NCI-H1930 (cell line): ENCODE measurements at regions not wholly inside any gene's neighbourhood (a gene's known extent, or its start where the extent isn't known, plus 50 kb on each side); places are given as distances from the start of the nearest gene placed in this dataset.
"Not testable (repeated sequence)": the region's sequence is repeated elsewhere in the genome, so short reads cannot be mapped to it uniquely, and the experiment has no call there.

ENCODE experiments used
- DNase-seq, 2 experiments: peaks; one replicate each; lab custom pipeline; 2025; lab: John Stamatoyannopoulos, UW

GRCh38 chr1:201728731-201729130 is 100.2 kb upstream of the IPO9 start:
- DNase-seq, result no peak

GRCh38 chr1:201729973-201730608 is 98.9 kb upstream of the IPO9 start:
- DNase-seq, result no peak

- no peak for DNase-seq
Measured at GRCh38 chr1:201730611-201731010, 98.3 kb upstream of the IPO9 start.

- DNase-seq, result no peak
Measured at GRCh38 chr1:201731142-201731541, 97.8 kb upstream of the IPO9 start.

- DNase-seq, result no peak
Measured at GRCh38 chr1:201731592-201731991, 97.4 kb upstream of the IPO9 start.

- no peak for DNase-seq
Measured at GRCh38 chr1:201732351-201732750, 96.6 kb upstream of the IPO9 start.

GRCh38 chr1:201734221-201734620 is 94.7 kb upstream of the IPO9 start:
- not testable (repeated sequence) for DNase-seq

- no peak for DNase-seq
Measured at GRCh38 chr1:201734786-201735185, 94.2 kb upstream of the IPO9 start.

GRCh38 chr1:201736707-201737320 is 92.1 kb upstream of the IPO9 start:
- DNase-seq, result no peak

- DNase-seq, result no peak
Measured at GRCh38 chr1:201737352-201738060, 91.5 kb upstream of the IPO9 start.

- no peak for DNase-seq
Measured at GRCh38 chr1:201739080-201739479, 89.9 kb upstream of the IPO9 start.

- peak; percentile 27 to 34 for DNase-seq
Measured at GRCh38 chr1:201739492-201740085, 89.4 kb upstream of the IPO9 start.

- no peak for DNase-seq
Measured at GRCh38 chr1:201740086-201740541, 88.8 kb upstream of the IPO9 start.

GRCh38 chr1:201740670-201741111 is 88.3 kb upstream of the IPO9 start:
- DNase-seq, result no peak

GRCh38 chr1:201741763-201742342 is 87.1 kb upstream of the IPO9 start:
- DNase-seq, result no peak

- no peak for DNase-seq
Measured at GRCh38 chr1:201742476-201742875, 86.5 kb upstream of the IPO9 start.

- DNase-seq, result no peak
Measured at GRCh38 chr1:201742955-201743805, 85.8 kb upstream of the IPO9 start.

- no peak for DNase-seq
Measured at GRCh38 chr1:201745023-201745422, 83.9 kb upstream of the IPO9 start.

- DNase-seq, result no peak
Measured at GRCh38 chr1:201746156-201746555, 82.8 kb upstream of the IPO9 start.

- DNase-seq, result no peak
Measured at GRCh38 chr1:201747261-201747660, 81.7 kb upstream of the IPO9 start.

GRCh38 chr1:201748335-201748734 is 80.6 kb upstream of the IPO9 start:
- no peak for DNase-seq
